GM12878 (cell line): ENCODE measurements at regions not wholly inside any gene's neighbourhood (a gene's known extent, or its start where the extent isn't known, plus 50 kb on each side); places are given as distances from the start of the nearest gene placed in this dataset.

ENCODE experiments used
- ATAC-seq: fragments of 200-7000 bp; cut with Tn5 transposase; 3 replicates; pipeline ENCODE4 v1.9.1; 2020; ENCODE audit warnings: mild to moderate bottlenecking, moderate library complexity
- BruUV-seq: library from RNA; stranded (reverse); fragments of 400-500 nt; replicated peaks from 2 replicates; lab custom pipeline; 2021; lab: Mats Ljungman, UMichigan
- CTCF ChIA-PET: fragments of 300-600 bp; sonication (Branson Sonifier 250); formaldehyde crosslinking; extraction: SDS; loops from one replicate; lab custom pipeline; 2021; ENCODE audit warnings: inconsistent platforms; lab: Yijun Ruan, JAX
- POLR2A ChIA-PET: fragments of 350-600 bp; formaldehyde crosslinking; extraction: SDS; loops from one replicate; lab custom pipeline; 2021; ENCODE audit warnings: inconsistent platforms; lab: Charles Lee
- RAD21 ChIA-PET: fragments of 300-600 bp; sonication (Branson Sonifier 250); formaldehyde crosslinking; loops from one replicate; lab custom pipeline; 2023; ENCODE audit warnings: antibody characterized with exemption; ENCODE audit not compliant: unreplicated experiment; lab: Charles Lee
- SMC1A ChIA-PET: fragments of 300-600 bp; sonication (Branson Sonifier 250); formaldehyde crosslinking; loops from one replicate; lab custom pipeline; 2023; ENCODE audit not compliant: unreplicated experiment, uncharacterized antibody; lab: Charles Lee
- DNase-seq: peaks from one replicate; pipeline ENCODE4 v3.0.0-alpha.2; 2011; ENCODE audit warnings: low read depth, low spot score
- FAIRE-seq: peaks from 3 replicates; lab custom pipeline; 2011; peaks lifted over from hg19 to GRCh38; lab: Jason Lieb, UNC
- H2AFZ ChIP-seq: 2 replicates; pipeline ENCODE4 v1.6.0; 2011; ENCODE audit warnings: low read depth, low read length, control low read depth; ENCODE audit not compliant: control insufficient read depth
- H3K27ac ChIP-seq: 2 replicates; pipeline ENCODE4 v1.5.1; 2011; ENCODE audit warnings: control low read depth; ENCODE audit not compliant: control insufficient read depth, insufficient read depth
- H3K27me3 ChIP-seq, 2 experiments: replicated peaks in 1 of 2; 2 replicates each; pipeline versions ENCODE4 v1.6.0 to v1.6.1; 2011; ENCODE audit warnings: low read length in 1 of 2; ENCODE audit not compliant: control insufficient read depth in 2 of 2, insufficient read depth in 2 of 2
- H3K36me3 ChIP-seq, 2 experiments: 2 replicates each; pipeline ENCODE4 v1.5.1; 2011; ENCODE audit warnings: low read length in 1 of 2; ENCODE audit not compliant: control insufficient read depth in 2 of 2, insufficient read depth in 2 of 2
- H3K4me1 ChIP-seq: 2 replicates; pipeline ENCODE4 v1.6.1; 2011; ENCODE audit warnings: mild to moderate bottlenecking, low read length, moderate library complexity, mixed read lengths; ENCODE audit not compliant: control insufficient read depth, insufficient read depth
- H3K4me2 ChIP-seq: 2 replicates; pipeline ENCODE4 v1.6.0; 2011; ENCODE audit warnings: control low read depth; ENCODE audit not compliant: control insufficient read depth, insufficient read depth
- H3K4me3 ChIP-seq: fragments of 200-600 bp; sonication (generic); 2 replicates; pipeline ENCODE4 v1.5.1; 2016
- H3K79me2 ChIP-seq: 2 replicates; pipeline ENCODE4 v1.6.0; 2011; ENCODE audit warnings: low read length; ENCODE audit not compliant: control insufficient read depth, insufficient read depth
- H3K9ac ChIP-seq: 2 replicates; pipeline ENCODE4 v1.8.0; 2011; ENCODE audit warnings: low read length, control low read depth, mixed read lengths; ENCODE audit not compliant: control insufficient read depth, insufficient read depth
- H3K9me3 ChIP-seq: replicated peaks from 3 replicates; pipeline ENCODE4 v1.5.1; 2011; ENCODE audit warnings: mild to moderate bottlenecking, low read length; ENCODE audit not compliant: control insufficient read depth, insufficient read depth
- H4K20me1 ChIP-seq: 2 replicates; pipeline ENCODE4 v1.6.0; 2011; ENCODE audit not compliant: control insufficient read depth, insufficient read depth
- CHD2 ChIP-seq: IDR thresholded peaks from 2 replicates; pipeline ENCODE4 v1.6.1; 2011; ENCODE audit warnings: low read depth, low read length, improper control_type of control experiment, borderline replicate concordance
- ESRRA ChIP-seq: IDR thresholded peaks from 2 replicates; pipeline ENCODE4 v1.6.1; 2012; ENCODE audit warnings: mild to moderate bottlenecking, low read length, improper control_type of control experiment
- HDAC2 ChIP-seq: fragments of 200-600 bp; sonication (generic); IDR thresholded peaks from 2 replicates; pipeline ENCODE4 v1.6.1; 2017
- MTA2 ChIP-seq: fragments of 450-650 bp; IDR thresholded peaks from 2 replicates; pipeline ENCODE4 v1.6.1; 2016; ENCODE audit warnings: low read depth, mild to moderate bottlenecking, moderate library complexity
- SPI1 ChIP-seq: IDR thresholded peaks from 2 replicates; pipeline ENCODE4 v1.6.1; 2011; ENCODE audit warnings: low read depth, mild to moderate bottlenecking, low read length, moderate library complexity, borderline replicate concordance; ENCODE audit not compliant: insufficient read depth
- TCF7 ChIP-seq: IDR thresholded peaks from 2 replicates; pipeline ENCODE4 v1.6.1; 2014; ENCODE audit warnings: antibody characterized with exemption, borderline replicate concordance
- WGBS: methylation state at CpG from one replicate; pipeline ENCODE4 v1.1.6; 2016; ENCODE audit warnings: low lambda C conversion rate; ENCODE audit not compliant: insufficient replicate concordance, insufficient coverage; ENCODE audit errors: missing lambda C conversion rate; 5-methylcytosine and 5-hydroxymethylcytosine counted together
- in situ Hi-C: fragments of 300-500 bp; cut with MboI; formaldehyde crosslinking; loops from 9 replicates; pipeline ENCODE4 v1.14.3; 2018; ENCODE audit warnings: mixed read lengths
- intact Hi-C: fragments of 100-400 bp; cut with micrococcal nuclease; formaldehyde crosslinking; loops from one replicate; pipeline ENCODE4 v1.14.2; 2022; ENCODE audit not compliant: unreplicated experiment
- TF ChIP-seq, protein P1 (sequence below): IDR thresholded peaks from 2 replicates; pipeline ENCODE4 v1.6.1; 2012; ENCODE audit warnings: low read depth, low read length, improper control_type of control experiment
- TF ChIP-seq, protein P2 (sequence below): fragments of 450-650 bp; IDR thresholded peaks from 2 replicates; pipeline ENCODE4 v1.6.1; 2017; ENCODE audit warnings: antibody characterized with exemption, mild to moderate bottlenecking, moderate library complexity

DNA sequence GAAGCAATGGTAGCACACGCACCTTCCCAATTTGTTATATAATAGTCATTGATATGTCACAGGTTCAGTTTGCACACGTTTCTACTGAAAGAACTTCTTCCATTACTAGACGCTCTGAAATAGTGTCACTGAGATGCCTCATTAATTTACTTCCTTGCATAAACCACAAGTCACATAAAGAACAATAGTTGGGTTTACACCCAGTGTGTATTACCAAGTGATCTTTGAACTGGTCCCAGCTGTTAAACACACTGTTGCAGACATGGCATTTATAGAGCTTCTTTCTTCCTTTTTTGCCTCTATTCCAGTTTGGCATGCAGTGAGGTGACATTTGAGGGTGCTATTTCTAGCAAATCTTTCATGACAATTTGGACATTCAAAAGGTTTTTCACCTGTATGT lies 245.3 kb downstream of the EPM2A start:
- Histone ChIP-seq H3K9ac (no peak overlapping the region), H3K4me2 (no peak overlapping the region), H3K4me3 (no peak overlapping the region), H3K36me3 (no peaks in the 10 kb centered on the region), H4K20me1 (no peaks in the 10 kb centered on the region), H3K9me3 (no peaks in the 10 kb centered on the region; the same call in 2 of the 3 replicates), H3K27me3 (no peaks in the 10 kb centered on the region), H2AFZ (no peak overlapping the region), H3K4me1 (no peaks in the 10 kb centered on the region), H3K79me2 (no peaks in the 10 kb centered on the region), H3K27ac (no peak overlapping the region)
- ATAC-seq (peak; percentile 41), FAIRE-seq (no peak), DNase-seq (no peak)
- no TSS peak for BruUV-seq
- in situ Hi-C loops = no loop called here
- TF ChIP-seq MTA2 (peak; percentile 25; the same call in 1 of the 2 replicates), TCF7 (no peak), HDAC2 (no peak), CHD2 (no peak), SPI1 (no peak)
- WGBS = 37% methylated on average over 3 of the region's 3 CpGs
- RAD21 ChIA-PET = no interaction called here
- SMC1A ChIA-PET = interaction anchor here (1.2 kb wide), 1 partner anchor 14 kb away, joined by 3 read pairs; no protein-coding TSS in a partner anchor
- intact Hi-C loops = no loop called here
- POLR2A ChIA-PET = no interaction called here
- CTCF ChIA-PET = no interaction called here

DNA sequence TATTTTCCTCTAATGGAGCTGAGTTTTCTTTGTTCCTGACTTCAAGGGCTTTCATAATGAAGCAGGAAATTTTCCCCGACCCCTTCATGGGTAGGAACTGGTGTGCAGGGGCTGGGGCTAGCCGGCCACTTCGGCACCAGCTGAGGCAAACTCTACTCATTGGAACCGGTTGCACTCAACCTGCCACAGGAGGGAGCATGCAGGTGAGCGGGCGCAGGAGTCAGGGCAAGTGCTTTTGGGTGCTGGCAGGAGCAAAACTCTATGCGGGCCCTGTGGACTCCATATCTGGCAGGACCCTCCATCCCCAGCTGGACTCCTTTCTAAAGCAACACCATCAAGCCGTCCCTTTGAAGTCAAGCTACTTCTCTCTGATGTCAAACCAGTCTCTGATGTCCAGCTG lies 244.2 kb downstream of the EPM2A start:
- no peaks in the 10 kb centered on the region for H3K79me2 ChIP-seq
- H2AFZ ChIP-seq = no peak overlapping the region
- TF ChIP-seq, protein P1, sequence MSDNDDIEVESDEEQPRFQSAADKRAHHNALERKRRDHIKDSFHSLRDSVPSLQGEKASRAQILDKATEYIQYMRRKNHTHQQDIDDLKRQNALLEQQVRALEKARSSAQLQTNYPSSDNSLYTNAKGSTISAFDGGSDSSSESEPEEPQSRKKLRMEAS = no peak
- TF ChIP-seq, protein P2, sequence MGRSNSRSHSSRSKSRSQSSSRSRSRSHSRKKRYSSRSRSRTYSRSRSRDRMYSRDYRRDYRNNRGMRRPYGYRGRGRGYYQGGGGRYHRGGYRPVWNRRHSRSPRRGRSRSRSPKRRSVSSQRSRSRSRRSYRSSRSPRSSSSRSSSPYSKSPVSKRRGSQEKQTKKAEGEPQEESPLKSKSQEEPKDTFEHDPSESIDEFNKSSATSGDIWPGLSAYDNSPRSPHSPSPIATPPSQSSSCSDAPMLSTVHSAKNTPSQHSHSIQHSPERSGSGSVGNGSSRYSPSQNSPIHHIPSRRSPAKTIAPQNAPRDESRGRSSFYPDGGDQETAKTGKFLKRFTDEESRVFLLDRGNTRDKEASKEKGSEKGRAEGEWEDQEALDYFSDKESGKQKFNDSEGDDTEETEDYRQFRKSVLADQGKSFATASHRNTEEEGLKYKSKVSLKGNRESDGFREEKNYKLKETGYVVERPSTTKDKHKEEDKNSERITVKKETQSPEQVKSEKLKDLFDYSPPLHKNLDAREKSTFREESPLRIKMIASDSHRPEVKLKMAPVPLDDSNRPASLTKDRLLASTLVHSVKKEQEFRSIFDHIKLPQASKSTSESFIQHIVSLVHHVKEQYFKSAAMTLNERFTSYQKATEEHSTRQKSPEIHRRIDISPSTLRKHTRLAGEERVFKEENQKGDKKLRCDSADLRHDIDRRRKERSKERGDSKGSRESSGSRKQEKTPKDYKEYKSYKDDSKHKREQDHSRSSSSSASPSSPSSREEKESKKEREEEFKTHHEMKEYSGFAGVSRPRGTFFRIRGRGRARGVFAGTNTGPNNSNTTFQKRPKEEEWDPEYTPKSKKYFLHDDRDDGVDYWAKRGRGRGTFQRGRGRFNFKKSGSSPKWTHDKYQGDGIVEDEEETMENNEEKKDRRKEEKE = no peak
- no peak for TF ChIP-seq ESRRA
- no peak overlapping the region for H3K9ac ChIP-seq
- no peaks in the 10 kb centered on the region for H3K9me3 ChIP-seq
- H3K4me3 ChIP-seq = no peak overlapping the region
- H3K4me1 ChIP-seq = no peaks in the 10 kb centered on the region
- no peak for DNase-seq
- FAIRE-seq = no peak
- no peaks in the 10 kb centered on the region for H3K36me3 ChIP-seq
- no TSS peak for BruUV-seq
- 52% methylated on average over 8 of the region's 8 CpGs for WGBS
- ChIA-PET POLR2A (no interaction called here), SMC1A (no interaction called here), RAD21 (no interaction called here), CTCF (no interaction called here)
- H3K27me3 ChIP-seq = no peaks in the 10 kb centered on the region
- no peak overlapping the region for H3K27ac ChIP-seq
- in situ Hi-C loops = no loop called here
- H3K4me2 ChIP-seq = no peak overlapping the region
- no peaks in the 10 kb centered on the region for H4K20me1 ChIP-seq
- intact Hi-C loops = no loop called here
- no peak for ATAC-seq
